ENCODE measurements at regions not wholly inside any gene's neighbourhood (a gene's known extent, or its start where the extent isn't known, plus 50 kb on each side); places are given as distances from the start of the nearest gene placed in this dataset.

- no peaks in the 10 kb centered on the region for H3F3A ChIP-seq (ENCODE audit: low read depth)
- H3K9me3 ChIP-seq (ENCODE audit: insufficient read depth, low read depth, low read length): no peaks in the 10 kb centered on the region
- no peak overlapping the region for H3K4me2 ChIP-seq (ENCODE audit: low read depth, low read length, poor library complexity, severe bottlenecking)
- no peaks in the 10 kb centered on the region for H4K20me1 ChIP-seq (ENCODE audit: insufficient read depth, low read length, poor library complexity, severe bottlenecking)
- H3K79me2 ChIP-seq (ENCODE audit: insufficient read depth, low read length): no peaks in the 10 kb centered on the region
- no peaks in the 10 kb centered on the region for H3K36me3 ChIP-seq (ENCODE audit: insufficient read depth, low read length)
- TF ChIP-seq CTCF (conservative IDR thresholded peaks at IDR 0.05; ENCODE audit: low read length): no peak
- TF ChIP-seq EZH2phosphoT487 (IDR thresholded peaks at IDR 0.05; ENCODE audit: borderline replicate concordance): no peak
- no peak overlapping the region for H3K4me3 ChIP-seq (ENCODE audit: low read length, poor library complexity, severe bottlenecking)
- no peak overlapping the region for H3K9ac ChIP-seq (ENCODE audit: low read depth, low read length, poor library complexity, severe bottlenecking)
- peaks cover 4% of the 10 kb centered on the region; the same call in 1 of the 2 replicates for H3K9me2 ChIP-seq (replicated peaks; ENCODE audit: low read depth, low read length)
- H2AFZ ChIP-seq (ENCODE audit: low read length): no peak overlapping the region
- no peaks in the 10 kb centered on the region for H3K27me3 ChIP-seq (ENCODE audit: insufficient read depth, low read length, poor library complexity, severe bottlenecking)
- H3K4me1 ChIP-seq (ENCODE audit: insufficient read depth, low read length, poor library complexity, severe bottlenecking): no peaks in the 10 kb centered on the region
Measured at GRCh38 chr10:83612746-83613145, 526.6 kb upstream of the GHITM start.

GRCh38 chr10:83617172-83617571 is 522.1 kb upstream of the GHITM start:
- Histone ChIP-seq H3K9me2 (replicated peaks; ENCODE audit: low read depth, low read length) (no peaks in the 10 kb centered on the region), H3K9ac (ENCODE audit: low read depth, low read length, poor library complexity, severe bottlenecking) (no peak overlapping the region), H4K20me1 (ENCODE audit: insufficient read depth, low read length, poor library complexity, severe bottlenecking) (no peaks in the 10 kb centered on the region), H3K4me2 (ENCODE audit: low read depth, low read length, poor library complexity, severe bottlenecking) (no peak overlapping the region), H3K27me3 (ENCODE audit: insufficient read depth, low read length, poor library complexity, severe bottlenecking) (no peaks in the 10 kb centered on the region), H3K9me3 (ENCODE audit: insufficient read depth, low read depth, low read length) (no peaks in the 10 kb centered on the region), H2AFZ (ENCODE audit: low read length) (no peak overlapping the region), H3K4me1 (ENCODE audit: insufficient read depth, low read length, poor library complexity, severe bottlenecking) (no peaks in the 10 kb centered on the region), H3F3A (ENCODE audit: low read depth) (no peaks in the 10 kb centered on the region), H3K36me3 (ENCODE audit: insufficient read depth, low read length) (no peaks in the 10 kb centered on the region), H3K79me2 (ENCODE audit: insufficient read depth, low read length) (no peaks in the 10 kb centered on the region), H3K4me3 (ENCODE audit: low read length, poor library complexity, severe bottlenecking) (no peak overlapping the region)
- TF ChIP-seq CTCF (conservative IDR thresholded peaks at IDR 0.05; ENCODE audit: low read length) (no peak), EZH2phosphoT487 (IDR thresholded peaks at IDR 0.05; ENCODE audit: borderline replicate concordance) (no peak)

- Histone ChIP-seq H3K79me2 (ENCODE audit: insufficient read depth, low read length) (no peaks in the 10 kb centered on the region), H3K9me3 (ENCODE audit: insufficient read depth, low read depth, low read length) (no peaks in the 10 kb centered on the region), H3K9me2 (replicated peaks; ENCODE audit: low read depth, low read length) (no peaks in the 10 kb centered on the region), H2AFZ (ENCODE audit: low read length) (no peak overlapping the region), H4K20me1 (ENCODE audit: insufficient read depth, low read length, poor library complexity, severe bottlenecking) (no peaks in the 10 kb centered on the region), H3K4me2 (ENCODE audit: low read depth, low read length, poor library complexity, severe bottlenecking) (no peak overlapping the region), H3F3A (ENCODE audit: low read depth) (no peaks in the 10 kb centered on the region), H3K36me3 (ENCODE audit: insufficient read depth, low read length) (no peaks in the 10 kb centered on the region), H3K4me1 (ENCODE audit: insufficient read depth, low read length, poor library complexity, severe bottlenecking) (no peaks in the 10 kb centered on the region), H3K9ac (ENCODE audit: low read depth, low read length, poor library complexity, severe bottlenecking) (no peak overlapping the region), H3K27me3 (ENCODE audit: insufficient read depth, low read length, poor library complexity, severe bottlenecking) (no peaks in the 10 kb centered on the region), H3K4me3 (ENCODE audit: low read length, poor library complexity, severe bottlenecking) (no peak overlapping the region)
- no peak for TF ChIP-seq CTCF (conservative IDR thresholded peaks at IDR 0.05; ENCODE audit: low read length)
- no peak for TF ChIP-seq EZH2phosphoT487 (IDR thresholded peaks at IDR 0.05; ENCODE audit: borderline replicate concordance)
Measured at GRCh38 chr10:83617692-83618545, 521.4 kb upstream of the GHITM start.

Measured in Loucy (cell line).